ENCODE measurements at regions not wholly inside any gene's neighbourhood (a gene's known extent, or its start where the extent isn't known, plus 50 kb on each side); places are given as distances from the start of the nearest gene placed in this dataset.

DNA sequence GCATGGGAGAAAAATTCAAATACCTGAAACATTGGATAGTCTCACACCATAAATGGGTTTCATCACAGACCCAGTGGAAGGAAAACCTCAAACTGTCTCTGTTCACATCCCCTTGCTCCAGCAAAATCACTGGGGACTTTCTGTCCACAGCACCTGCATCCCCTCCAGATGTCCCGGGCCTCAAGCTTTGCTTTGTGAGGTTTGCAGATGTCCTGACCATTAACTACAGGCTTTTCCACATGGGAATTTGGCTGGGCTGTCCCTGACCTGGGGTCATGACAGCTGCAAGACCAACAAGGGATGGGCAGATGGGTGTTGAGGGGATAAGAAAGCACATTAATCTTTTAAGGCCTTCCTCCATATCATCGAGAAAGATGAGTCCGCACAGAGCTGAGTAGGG lies 427.9 kb downstream of the TXNL1 start:
- DNase-seq = peak; percentile 42

DNA sequence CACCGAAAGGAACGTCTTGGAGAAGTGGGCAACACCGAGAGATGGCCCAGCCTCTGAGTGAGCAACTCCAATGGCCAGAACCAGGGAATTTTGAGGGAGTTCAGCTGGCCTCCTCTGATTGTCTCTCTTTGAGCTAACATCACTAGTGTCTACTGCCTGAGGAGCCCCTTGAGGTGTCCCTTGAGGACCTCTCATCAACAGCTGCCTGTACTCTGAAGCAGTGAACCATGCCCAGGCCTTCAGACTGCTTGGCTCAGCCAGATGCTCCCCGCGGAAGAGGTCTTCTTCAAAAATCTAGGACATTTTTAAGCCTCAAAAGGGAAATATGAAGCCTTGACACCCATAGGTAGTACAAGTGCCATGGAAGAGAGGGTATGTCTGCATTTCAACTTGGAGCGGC lies 430.4 kb downstream of the TXNL1 start:
- DNase-seq = no peak

DNA sequence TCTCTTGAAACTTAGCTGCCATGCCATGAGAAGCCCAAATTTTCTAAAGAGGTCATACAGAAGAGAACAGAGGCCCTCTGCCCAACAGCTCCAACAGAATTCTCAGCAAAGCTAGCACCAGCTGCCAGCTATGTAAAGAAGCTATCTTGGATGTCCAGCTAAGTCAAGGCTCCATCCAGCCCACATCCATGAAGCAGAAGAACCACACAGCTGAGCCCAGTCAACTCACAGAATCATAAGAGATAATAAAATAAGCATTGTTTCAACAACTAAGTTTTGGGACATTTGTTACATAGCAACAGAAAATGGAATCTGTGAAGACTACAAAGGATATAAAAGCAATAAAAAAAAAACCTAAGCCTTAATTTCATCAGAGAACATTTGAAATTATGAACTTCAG lies 434.3 kb downstream of the TXNL1 start:
- no peak for DNase-seq

DNA sequence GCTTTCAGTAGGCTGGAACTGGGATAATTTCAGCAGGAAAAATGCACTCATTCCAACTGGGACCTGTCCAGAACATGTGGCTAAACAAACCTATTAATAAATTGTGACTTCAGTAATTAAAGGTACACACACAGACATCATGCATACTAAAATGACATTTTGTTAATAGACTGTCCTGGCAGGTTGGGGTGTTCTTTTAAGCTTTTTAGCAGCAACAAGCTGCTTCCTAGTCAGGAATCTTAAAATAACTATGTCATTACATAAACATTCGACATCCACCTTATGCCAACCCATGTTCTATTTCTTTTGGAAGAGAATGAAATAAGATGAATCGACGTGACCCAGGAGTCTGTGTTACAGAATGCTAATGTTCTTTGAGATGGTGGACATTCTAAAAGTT lies 435.7 kb downstream of the TXNL1 start:
- no peak for DNase-seq

DNA sequence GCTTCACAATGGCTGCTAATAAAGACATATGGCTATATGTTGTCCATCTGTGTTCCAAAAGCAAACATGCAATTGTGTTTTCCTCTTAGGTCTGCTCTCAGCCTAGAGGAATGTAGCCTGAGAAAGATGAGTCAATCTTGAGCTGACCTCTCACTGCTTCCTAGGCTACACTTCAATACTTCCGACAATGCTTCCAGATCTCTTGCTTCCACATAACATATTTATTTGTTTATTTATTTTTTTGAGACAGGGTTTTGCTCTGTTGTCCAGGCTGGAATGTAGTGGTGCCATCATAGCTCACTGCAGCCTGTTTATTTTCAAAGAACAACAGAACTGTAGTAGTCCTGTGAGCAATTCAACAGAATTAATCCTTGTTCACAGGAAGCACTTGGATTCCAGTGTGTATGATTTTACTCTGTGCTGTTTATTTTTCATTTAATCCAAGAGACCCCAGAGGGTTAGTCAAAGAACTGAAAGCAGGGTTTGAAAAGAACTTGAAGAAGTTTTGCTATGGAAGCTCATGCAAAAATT lies 437.9 kb downstream of the TXNL1 start:
- DNase-seq = no peak

DNA sequence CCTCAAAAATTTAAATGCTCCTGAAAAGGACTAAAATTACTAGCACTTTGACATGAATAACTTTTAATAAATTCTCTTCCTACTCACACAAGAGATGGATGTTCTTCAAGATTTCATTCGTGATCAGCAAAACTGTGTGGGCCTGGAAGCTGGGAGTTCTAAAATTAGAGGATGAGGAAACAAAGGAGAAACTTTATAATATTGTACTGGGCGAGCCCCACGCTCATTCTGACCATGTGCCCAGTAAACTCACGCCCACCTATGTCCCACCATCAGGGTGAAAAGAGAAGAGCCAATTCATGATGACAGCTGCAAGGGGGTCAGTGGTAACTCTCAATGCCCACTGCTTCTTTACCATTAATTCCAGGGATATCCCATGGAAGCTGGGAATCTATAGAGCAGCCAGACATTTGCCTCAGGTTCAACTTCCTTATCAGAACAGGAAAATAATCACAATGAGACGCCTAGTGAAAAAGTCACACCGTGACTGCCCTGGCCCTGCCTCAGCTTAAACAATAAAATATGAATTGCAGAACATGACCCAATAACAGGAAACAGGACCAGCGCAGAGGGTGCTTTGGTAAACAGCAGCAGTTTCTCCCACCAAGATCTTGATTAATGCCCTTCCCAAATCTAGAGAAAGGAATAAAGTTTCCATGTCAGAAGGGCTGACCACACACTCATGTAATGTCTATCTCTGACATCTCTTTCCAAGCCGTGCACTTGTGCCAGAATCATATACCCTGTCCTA lies 438.6 kb downstream of the TXNL1 start:
- DNase-seq = peak; percentile 20

DNA sequence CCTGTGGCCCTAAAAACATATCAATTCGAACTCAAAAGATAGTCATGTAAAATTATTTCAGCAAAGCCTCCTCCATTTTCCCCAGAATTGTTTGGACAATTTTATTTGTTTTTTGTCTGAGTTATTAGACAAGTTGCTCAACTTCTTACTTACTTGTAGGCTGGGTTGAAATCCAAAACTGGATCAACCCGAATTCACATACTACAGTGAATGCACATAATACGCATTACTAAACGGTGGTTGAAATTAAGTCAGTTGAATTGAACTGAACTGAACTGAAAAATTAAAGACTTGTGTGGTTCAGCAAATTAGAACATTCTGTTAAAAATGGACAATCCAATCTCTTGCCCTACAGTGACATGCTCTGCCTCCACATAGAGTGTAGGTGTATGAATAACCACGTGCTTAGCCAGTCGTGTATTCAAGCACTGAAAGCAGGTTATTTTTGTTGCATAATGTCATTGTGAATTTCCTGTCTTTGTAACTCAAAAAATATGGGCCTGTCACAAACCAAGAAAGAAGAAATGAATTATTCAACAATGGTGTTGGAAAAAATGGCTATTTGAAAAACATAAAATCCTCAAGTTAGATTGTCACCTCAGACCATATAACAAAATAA lies 441.0 kb downstream of the TXNL1 start:
- DNase-seq = no peak

DNA sequence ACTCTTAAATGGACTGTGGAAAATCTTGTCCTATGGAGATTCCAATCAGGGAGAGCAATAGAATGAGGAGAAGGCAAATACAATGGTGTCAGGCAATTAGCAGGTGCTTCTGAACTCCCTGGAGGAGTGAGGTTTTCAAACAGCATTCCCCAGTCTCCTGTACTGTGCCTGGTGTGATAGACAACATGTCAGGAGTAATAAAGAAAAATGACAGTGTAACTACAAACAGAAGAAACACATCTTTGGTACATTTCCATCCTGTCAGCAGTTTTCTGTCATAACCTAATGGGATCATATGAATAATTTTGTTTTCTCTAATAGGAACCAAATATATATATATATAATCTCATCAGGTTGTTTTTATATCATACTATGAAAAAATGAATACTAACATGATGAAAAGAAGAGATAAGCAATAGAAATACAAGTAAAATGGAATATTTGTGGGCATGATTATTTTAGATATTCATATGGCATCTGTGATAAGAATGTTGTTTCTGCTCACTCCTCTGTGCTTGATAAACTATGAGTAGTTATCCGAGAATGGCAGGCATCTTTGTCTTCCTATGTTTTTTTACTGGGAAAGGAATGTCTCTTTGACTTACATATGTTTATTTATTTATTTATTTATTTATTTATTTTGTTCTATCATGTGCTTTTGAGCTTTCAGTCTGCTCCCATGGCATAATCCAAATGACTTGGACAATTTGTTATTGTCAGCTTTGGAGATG lies 441.7 kb downstream of the TXNL1 start:
- DNase-seq = no peak

DNA sequence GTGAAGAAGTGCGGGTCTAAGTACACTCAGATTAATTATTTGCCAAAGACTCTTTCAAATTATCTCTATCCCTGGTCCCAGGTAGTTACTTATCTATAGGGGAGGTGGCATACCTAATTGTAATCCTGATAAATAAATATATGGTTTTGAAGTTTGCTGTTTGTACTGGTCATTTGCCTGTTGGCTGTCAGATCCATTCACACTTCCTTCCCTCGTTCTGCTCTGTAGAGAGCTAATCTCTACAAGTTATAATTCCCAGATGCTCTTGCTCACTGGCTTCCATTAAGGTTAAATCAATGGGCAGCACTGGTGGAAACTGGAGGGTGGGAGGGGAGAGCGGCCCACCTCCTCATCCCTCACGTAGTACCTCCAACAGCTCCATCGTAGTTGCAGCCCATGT lies 447.1 kb downstream of the TXNL1 start:
- no peak for DNase-seq

DNA sequence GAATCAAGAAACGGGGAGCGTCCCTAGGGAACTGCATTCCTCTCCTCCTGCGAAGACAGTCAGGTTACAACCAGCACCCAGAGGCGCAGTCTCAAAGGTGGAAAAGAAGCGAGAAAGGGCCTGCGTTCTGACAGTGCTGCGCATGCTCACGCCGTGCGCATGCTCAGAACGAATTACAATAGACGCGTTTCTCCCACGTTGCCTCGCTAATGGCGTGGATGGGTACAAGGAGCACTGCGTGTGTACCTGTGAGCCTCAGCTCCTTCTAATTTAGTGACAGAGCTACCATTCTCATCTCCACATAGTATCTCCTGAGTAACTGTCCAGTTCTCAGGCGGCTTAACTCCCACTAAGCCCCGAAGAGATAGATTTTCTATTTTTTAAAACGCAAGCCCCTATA lies 448.8 kb downstream of the TXNL1 start:
- no peak for DNase-seq

DNA sequence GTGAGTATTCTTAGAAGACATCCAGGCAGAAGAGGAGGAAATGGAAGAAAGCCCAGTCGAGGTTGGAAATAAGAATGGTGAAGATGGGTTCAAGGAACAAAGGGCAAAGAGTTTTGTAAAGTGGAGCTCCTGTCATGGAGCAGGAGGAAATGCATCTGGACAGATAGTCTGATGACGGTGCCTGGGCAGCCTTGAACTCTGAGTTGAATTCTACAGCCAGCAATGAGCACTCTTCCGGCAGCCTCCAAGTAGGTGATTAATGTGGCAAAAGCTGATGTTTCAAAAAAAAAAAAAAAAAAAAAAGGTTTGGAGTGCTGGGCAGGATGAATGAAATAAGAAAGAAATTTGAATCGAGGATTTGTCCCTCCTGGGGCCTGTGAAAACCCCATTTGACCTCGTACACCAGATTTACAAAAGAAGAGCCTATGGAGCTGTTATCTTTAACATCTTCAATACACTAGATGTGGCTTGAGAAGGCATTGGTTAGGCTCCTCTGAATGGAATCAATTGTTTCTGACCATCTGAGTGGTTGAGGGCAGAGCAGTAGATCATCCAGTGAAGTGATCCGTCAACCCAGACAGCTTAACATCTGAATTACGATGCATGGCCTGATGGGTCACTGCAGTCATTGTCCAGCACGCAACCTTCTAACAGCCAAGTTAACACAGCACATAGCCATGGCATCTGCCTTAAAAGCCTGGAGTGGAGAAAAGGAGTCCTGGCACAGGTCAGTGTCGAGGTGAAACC lies 449.7 kb downstream of the TXNL1 start:
- DNase-seq = no peak

DNA sequence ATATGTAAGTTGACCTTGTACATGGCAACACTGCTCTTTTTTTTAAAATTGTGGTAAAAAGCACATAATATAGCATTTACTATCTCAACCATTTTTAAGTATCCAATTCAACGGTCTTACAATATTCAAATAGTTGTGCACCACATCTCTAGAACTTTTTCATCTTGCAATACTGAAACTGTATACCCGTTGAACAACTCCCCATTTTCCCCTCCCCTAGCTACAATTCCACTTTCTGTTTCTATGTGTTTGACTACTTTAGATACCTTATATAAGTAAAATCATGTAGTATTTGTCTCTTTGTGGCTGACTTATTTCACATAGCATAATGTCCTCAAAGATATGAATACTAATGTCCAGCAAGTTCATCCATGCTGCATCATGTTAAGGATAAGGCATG lies 452.1 kb downstream of the TXNL1 start:
- no peak for DNase-seq

DNA sequence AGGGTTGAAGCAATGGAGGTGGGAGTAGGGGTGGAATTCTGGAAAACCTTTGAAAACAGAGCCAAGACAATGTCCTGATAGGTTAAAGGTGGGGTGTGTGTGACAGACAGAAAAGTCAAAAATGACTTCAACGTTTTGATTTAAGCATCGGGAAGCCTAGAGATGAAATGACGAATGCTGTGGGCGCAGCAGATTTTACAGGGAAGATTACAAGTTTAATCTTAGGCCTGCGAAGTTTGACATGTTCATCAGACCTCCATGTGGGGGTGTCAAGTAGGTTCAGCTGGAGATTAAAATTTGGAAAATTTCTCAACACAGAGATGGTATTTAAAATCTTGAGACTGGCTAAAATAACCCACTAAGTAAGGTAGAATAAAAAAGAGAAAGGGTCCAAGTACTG lies 453.3 kb downstream of the TXNL1 start:
- no peak for DNase-seq

DNA sequence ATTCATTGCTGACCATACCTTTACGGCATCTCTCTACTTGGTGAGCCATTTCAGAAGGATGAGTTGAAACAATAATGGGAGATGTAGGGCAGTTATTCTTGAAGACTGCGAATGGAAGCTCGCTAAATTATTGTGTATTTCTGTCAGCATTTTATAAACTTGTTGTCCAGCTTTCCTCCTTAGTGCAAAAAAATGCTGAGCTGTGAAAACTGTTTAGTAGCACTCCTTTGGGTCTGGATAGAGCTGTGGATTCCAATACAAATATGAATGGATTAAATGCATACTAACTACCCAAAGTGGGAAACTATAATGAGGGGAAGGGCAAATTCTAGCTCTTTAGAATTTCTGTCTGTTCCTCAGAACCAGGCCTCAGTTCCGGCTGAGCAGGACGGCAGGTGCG lies 461.6 kb downstream of the TXNL1 start:
- no peak for DNase-seq

DNA sequence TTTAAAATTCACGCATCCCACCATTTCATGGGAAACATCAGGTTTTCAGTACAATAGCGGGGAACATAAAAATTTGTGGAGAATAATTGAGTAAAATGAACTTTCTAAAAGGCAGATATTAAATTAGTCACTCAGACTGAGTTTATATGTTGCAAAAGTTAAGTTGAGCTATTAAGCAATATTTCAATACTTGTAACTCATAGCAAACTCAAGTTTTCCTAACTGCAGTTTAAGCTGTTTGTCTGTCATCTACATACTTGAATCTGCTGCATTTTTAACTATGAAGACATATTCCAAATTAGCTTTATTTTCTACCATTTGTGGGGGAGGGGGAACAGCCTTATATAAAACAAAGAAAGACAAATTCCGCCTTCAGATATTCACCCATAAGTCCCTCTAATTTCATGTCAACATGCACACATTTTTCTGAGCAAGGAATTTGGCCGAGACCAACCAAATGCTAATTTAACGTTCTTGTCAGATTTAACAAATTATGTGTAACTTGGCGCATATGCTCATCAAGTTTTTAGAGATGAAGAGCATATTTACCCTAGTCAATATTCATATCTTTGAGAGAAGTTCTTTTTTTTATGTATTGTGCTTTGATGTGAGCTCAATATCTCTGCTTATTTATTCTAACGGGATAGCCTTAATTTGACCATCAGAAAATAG lies 462.9 kb downstream of the TXNL1 start:
- no peak for DNase-seq

DNA sequence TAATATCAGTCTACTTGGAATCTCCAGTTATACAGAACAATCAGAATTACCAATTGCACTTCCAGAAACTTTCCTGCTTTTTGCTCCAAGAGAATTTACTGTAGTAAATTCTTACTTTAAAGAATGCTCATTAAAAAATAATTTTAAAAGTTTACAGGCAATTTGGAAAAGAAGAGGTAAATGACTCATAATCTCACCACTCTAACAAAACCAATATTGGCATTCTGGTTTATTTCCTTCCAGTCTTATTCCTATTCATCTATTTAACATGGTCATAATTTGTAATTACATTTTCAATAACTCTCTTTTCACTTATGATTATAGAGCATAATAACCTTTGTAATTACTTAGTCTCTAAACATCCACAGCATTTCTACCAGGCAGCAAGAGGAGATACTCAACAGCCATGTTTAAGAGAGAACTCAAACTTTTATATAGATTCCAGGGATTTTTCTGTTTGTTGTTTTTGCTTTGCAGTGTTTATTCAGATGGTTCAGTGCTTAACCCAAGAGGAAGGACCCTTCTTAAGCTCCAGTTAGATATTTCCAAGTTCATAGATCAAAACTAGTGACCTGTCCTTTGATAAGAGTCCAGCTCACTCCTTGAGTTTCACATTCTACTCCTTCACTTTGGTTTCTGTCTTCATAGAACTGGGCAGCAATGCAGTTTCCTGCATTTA lies 464.7 kb downstream of the TXNL1 start:
- DNase-seq = no peak

DNA sequence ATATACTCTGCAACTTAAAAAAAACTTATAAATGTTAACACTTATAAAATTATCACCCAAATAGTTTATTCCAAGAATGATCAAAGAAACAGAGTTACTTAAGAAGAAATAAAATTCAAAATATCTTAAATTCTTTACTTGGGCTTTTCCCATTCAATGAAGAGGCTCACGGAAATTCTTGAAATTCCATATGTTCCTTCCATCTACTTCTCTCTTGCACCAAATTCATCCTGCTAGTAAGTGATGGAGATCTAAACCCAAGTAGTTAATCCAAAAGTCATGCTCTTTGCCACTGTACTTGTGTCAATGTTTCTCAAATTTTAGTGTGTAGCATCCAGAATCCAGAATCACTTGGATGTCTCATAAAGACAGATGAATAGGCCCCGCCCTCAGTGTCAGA lies 465.9 kb downstream of the TXNL1 start:
- DNase-seq = no peak

DNA sequence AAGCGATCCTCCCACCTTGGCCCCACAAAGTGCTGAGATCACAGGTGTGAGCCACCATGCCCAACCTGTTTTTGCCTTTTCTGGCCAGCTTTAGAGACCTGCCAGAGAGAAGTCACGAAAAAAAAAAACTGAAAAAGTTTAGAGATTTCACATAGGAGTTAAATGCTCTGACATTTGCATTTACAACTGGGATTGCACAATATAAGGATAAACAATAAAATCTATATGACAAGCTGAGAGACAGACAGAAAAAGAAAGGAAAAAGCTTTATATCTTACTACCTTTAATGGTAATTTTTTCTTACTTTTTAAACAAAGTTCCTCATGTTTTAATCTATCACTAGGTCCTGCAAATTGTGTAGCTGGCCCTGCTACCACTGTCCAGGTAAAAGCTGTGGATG lies 466.5 kb downstream of the TXNL1 start:
- DNase-seq = no peak

DNA sequence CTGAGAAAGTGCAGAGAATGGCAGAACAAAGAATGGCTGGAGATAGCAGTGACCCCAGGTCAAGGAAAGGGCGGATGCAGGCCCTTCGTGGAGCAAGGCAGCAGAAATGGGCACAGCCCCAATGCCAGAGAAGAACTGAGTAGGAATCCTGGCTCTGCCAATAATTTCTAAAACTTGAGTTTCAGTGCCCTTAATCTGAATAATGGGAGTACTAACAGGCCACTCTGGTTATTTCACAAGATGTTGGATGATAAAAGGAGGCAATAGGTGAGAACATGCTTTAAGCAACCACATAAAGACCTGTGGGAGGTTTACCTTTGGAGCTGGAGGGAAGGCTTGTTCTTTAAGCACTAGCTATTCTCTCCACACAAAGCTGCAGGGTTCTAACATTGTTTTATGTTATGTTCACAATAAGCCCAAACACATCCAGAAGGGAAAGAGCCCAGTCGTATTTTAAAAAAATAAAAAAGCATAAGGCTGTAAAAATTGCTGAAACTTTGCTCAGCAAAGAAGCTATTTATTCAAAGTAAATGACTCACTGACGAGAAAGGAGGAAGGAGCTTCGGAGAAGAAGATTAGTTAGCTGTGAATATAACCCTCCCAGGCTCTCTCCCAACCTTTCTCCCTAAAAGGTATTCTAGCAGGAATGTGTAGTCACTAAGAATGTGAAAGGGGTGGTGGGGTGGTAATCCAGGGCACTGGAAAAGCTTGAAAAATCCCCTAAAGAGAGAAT lies 470.2 kb downstream of the TXNL1 start:
- DNase-seq = no peak

DNA sequence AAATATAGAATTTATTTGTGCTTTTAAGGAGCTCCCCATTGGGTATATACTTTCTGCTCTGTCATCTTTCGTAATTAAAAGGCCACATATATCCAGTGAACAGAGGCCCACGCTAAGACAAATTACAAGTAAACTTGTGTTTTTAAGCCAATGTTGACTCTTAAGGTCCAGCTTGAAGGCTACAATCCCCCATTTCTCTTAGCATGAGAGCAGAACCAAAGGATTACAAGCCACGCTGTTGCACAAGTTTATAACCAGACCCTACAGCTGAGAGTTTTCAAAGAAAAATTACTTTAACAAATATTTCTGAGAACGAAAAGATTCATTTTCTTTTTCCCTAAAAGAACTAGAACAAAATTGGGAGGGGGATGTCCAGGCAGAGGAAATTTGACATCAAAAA lies 471.0 kb downstream of the TXNL1 start:
- no peak for DNase-seq

DNA sequence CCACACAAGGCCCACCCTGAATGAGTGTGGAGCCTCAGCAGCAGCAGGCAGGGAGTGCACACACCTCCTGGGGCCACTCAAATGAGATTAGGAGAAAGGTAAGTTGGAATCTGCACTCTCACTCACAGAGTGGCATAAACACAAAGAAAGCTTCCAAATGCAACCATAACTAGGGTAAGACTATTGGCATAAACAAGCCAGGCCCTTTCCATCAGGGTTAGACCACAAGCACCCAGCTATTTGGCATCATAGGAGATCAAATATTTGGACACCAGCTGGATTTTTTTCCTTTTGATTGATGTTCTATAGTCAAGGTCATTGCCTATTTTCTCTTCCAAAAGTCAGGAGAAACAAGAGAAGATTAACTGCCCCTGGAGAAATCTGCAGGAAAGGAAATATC lies 471.5 kb downstream of the TXNL1 start:
- no peak for DNase-seq
